Heart left ventricle (tissue), 13 donors: ENCODE measurements at regions not wholly inside any gene's neighbourhood (a gene's known extent, or its start where the extent isn't known, plus 50 kb on each side); places are given as distances from the start of the nearest gene placed in this dataset.

Experiments used
- CTCF ChIP-seq, 12 donors: fragments of 200-600 bp; sonication (generic) in 4 of 12; IDR thresholded peaks; one replicate each; pipeline versions ENCODE4 v1.5.0 to v1.8.0; 2018 to 2022; ENCODE audit warnings: antibody characterized with exemption in 12 of 12, mild to moderate bottlenecking in 5 of 12
- POLR2A ChIP-seq, 2 donors: fragments of 450-650 bp; IDR thresholded peaks; one replicate each; pipeline ENCODE4 v1.6.1; 2017; ENCODE audit warnings: antibody characterized with exemption in 2 of 2, mild to moderate bottlenecking in 2 of 2, moderate library complexity in 2 of 2
- donor health status: ischemic (EF 13 %, LVEDD 7.1; RV severe dilation, severe dysfunction).
- donor health status: DM: no; HTN: yes; CAD: no.
- donor health status: DM: no; HTN: no; CAD: no.
- donor health status: ischemic (EF 25% LVEDD 6.9; RV normal size, moderate dysfunction).
- donor health status: ischemic (EF 25% LVEDD 5.7; RV mildly dilated, moderate dysfunction).
- donor health status: ischemic (EF 35%, LVEDD 5.7; RV mildly dilated, moderate dysfunction).
- donor health status: nonischemic (EF 11% LVEDD 7.7; RV severe dilation, severe dysfunction).
- donor health status: DM: yes; HTN: yes; CAD: no.
- donor health status: PGD.
- donor health status: ischemic (EF 29% LVEDD 5.4; RV normal size, mild dysfunction).
- donor health status: nonischemic (EF 23%, LVEDD 6.1; RV moderate dilation, normal function).

- TF ChIP-seq CTCF (IDR thresholded peaks at IDR 0.05) (no peak), POLR2A (IDR thresholded peaks at IDR 0.05) (no peak)
Observed at GRCh38 chr18:73831688-73832087, 315.9 kb downstream of the FBXO15 start.
